BJ (cell line): ENCODE measurements at regions not wholly inside any gene's neighbourhood (a gene's known extent, or its start where the extent isn't known, plus 50 kb on each side); places are given as distances from the start of the nearest gene placed in this dataset.
"Not testable (repeated sequence)": the region's sequence is repeated elsewhere in the genome, so short reads cannot be mapped to it uniquely, and the experiment has no call there.

Source experiments
- CTCF ChIA-PET: fragments of 350-600 bp; formaldehyde crosslinking; extraction: SDS; loops from one replicate; lab custom pipeline; 2021; ENCODE audit warnings: antibody characterized with exemption, inconsistent platforms; lab: Yijun Ruan, JAX
- POLR2A ChIA-PET: fragments of 300-600 bp; sonication (Branson Sonifier 250); formaldehyde crosslinking; extraction: SDS; loops from one replicate; lab custom pipeline; 2021; ENCODE audit warnings: antibody characterized with exemption; lab: Charles Lee
- DNase-seq: peaks from one replicate; pipeline ENCODE4 v3.0.0-alpha.2; 2011; ENCODE audit warnings: low read depth
- H3K27me3 ChIP-seq: 2 replicates; pipeline ENCODE4 v1.6.0; 2011; ENCODE audit warnings: low read length; ENCODE audit not compliant: control insufficient read depth, insufficient read depth
- H3K36me3 ChIP-seq: 2 replicates; pipeline ENCODE4 v1.5.1; 2011; ENCODE audit warnings: low read length; ENCODE audit not compliant: control insufficient read depth, insufficient read depth
- H3K4me3 ChIP-seq: 2 replicates; pipeline ENCODE4 v1.5.1; 2011; ENCODE audit warnings: low read depth, mild to moderate bottlenecking, control low read depth, low read length
- CTCF ChIP-seq: IDR thresholded peaks from 2 replicates; pipeline ENCODE4 v1.5.1; 2011; ENCODE audit warnings: low read depth, mild to moderate bottlenecking, control low read depth, inconsistent platforms, low read length, moderate library complexity; ENCODE audit not compliant: insufficient read depth

- H3K27me3 ChIP-seq, result no peaks in the 10 kb centered on the region
- ChIA-PET POLR2A (no interaction called here), CTCF (no interaction called here)
- no peak for TF ChIP-seq CTCF
- DNase-seq, result no peak
- H3K4me3 ChIP-seq, result no peak overlapping the region
- no peaks in the 10 kb centered on the region for H3K36me3 ChIP-seq
Observed at GRCh38 chr1:187689129-187689528, 860.4 kb downstream of the PLA2G4A start.

- POLR2A ChIA-PET, result no interaction called here
- CTCF ChIA-PET, result no interaction called here
- no peak for TF ChIP-seq CTCF
- Histone ChIP-seq H3K4me3 (no peak overlapping the region), H3K27me3 (no peaks in the 10 kb centered on the region), H3K36me3 (no peaks in the 10 kb centered on the region)
- DNase-seq, result peak; percentile 57
Observed at GRCh38 chr1:187691439-187691838, 862.7 kb downstream of the PLA2G4A start.

- no peak for DNase-seq
- ChIA-PET CTCF (no interaction called here), POLR2A (no interaction called here)
- Histone ChIP-seq H3K27me3 (no peaks in the 10 kb centered on the region), H3K36me3 (no peaks in the 10 kb centered on the region), H3K4me3 (no peak overlapping the region)
- TF ChIP-seq CTCF, result no peak
Observed at GRCh38 chr1:187692799-187693198, 864.0 kb downstream of the PLA2G4A start.

- Histone ChIP-seq H3K4me3 (no peak overlapping the region), H3K27me3 (no peaks in the 10 kb centered on the region), H3K36me3 (no peaks in the 10 kb centered on the region)
- no peak for DNase-seq
- no peak for TF ChIP-seq CTCF
- ChIA-PET CTCF (no interaction called here), POLR2A (no interaction called here)
Observed at GRCh38 chr1:187696073-187696472, 867.3 kb downstream of the PLA2G4A start.

GRCh38 chr1:187703138-187704130 lies 874.7 kb downstream of the PLA2G4A start:
- H3K4me3 ChIP-seq, POLR2A ChIA-PET, CTCF ChIA-PET, DNase-seq, H3K27me3 ChIP-seq, H3K36me3 ChIP-seq: not testable (repeated sequence)
